ENCODE measurements at regions not wholly inside any gene's neighbourhood (a gene's known extent, or its start where the extent isn't known, plus 50 kb on each side); places are given as distances from the start of the nearest gene placed in this dataset.

DNA sequence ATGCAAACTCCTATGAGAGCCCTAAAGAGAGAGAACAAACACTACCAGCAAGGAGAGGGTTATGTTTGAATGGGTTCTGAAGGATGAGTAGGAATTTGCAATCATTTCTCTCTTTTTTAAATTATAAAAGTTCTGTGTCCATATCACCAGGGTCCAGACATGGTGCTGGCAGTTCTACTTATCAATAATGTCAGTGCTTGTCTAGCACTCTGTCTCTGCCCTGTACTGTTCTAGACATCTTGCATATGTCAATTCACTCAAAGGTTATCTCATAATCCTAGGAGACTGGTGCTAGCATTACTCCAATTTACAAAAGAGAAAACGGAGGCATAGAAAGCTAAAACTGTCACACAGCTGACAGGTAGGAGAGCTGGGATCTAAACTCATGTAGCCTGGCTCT is 101.3 kb downstream of the VEGFA start:
- TF ChIP-seq POLR2A (IDR thresholded peaks at IDR 0.05; ENCODE audit: low read depth, low read length), result no peak
- no peak for TF ChIP-seq GATA2 (IDR thresholded peaks at IDR 0.05; ENCODE audit: insufficient read depth, insufficient read length, low read depth, low read length)
- no peak for TF ChIP-seq MYC (IDR thresholded peaks at IDR 0.05; ENCODE audit: low read depth, low read length)
- TF ChIP-seq, protein P1, sequence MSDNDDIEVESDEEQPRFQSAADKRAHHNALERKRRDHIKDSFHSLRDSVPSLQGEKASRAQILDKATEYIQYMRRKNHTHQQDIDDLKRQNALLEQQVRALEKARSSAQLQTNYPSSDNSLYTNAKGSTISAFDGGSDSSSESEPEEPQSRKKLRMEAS (IDR thresholded peaks at IDR 0.05; ENCODE audit: insufficient read depth, insufficient read length), result no peak
- no peak for TF ChIP-seq FOS (IDR thresholded peaks at IDR 0.05; ENCODE audit: borderline replicate concordance, insufficient read depth, low read length)
- no peak for TF ChIP-seq JUN (IDR thresholded peaks at IDR 0.05; ENCODE audit: borderline replicate concordance, insufficient read depth, insufficient read length, low read depth)
- TF ChIP-seq, protein P2, sequence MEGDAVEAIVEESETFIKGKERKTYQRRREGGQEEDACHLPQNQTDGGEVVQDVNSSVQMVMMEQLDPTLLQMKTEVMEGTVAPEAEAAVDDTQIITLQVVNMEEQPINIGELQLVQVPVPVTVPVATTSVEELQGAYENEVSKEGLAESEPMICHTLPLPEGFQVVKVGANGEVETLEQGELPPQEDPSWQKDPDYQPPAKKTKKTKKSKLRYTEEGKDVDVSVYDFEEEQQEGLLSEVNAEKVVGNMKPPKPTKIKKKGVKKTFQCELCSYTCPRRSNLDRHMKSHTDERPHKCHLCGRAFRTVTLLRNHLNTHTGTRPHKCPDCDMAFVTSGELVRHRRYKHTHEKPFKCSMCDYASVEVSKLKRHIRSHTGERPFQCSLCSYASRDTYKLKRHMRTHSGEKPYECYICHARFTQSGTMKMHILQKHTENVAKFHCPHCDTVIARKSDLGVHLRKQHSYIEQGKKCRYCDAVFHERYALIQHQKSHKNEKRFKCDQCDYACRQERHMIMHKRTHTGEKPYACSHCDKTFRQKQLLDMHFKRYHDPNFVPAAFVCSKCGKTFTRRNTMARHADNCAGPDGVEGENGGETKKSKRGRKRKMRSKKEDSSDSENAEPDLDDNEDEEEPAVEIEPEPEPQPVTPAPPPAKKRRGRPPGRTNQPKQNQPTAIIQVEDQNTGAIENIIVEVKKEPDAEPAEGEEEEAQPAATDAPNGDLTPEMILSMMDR (IDR thresholded peaks at IDR 0.05; ENCODE audit: extremely low read depth in 1 of 2, insufficient read depth in 1 of 2, low read depth in 1 of 2, low read length in 2 of 2), result no peak
- TF ChIP-seq EZH2 (IDR thresholded peaks at IDR 0.05; ENCODE audit: borderline replicate concordance, low read depth, low read length, severe bottlenecking), result no peak
- TF ChIP-seq POLR2AphosphoS5 (IDR thresholded peaks at IDR 0.05; ENCODE audit: insufficient read depth, low read depth, low read length), result no peak
- Histone ChIP-seq H3K4me1 (ENCODE audit: control insufficient read depth, extremely low read depth, insufficient read depth, low read length) (no peaks in the 10 kb centered on the region), H3K27ac (ENCODE audit: insufficient read depth, low read depth, low read length) (no peak overlapping the region), H3K36me3 (ENCODE audit: control insufficient read depth in 2 of 2, extremely low read depth in 1 of 2, insufficient read depth in 2 of 2, low read length in 2 of 2) (no peaks in the 10 kb centered on the region), H3K4me3 (replicated peaks in 1 of 3; ENCODE audit: insufficient read depth in 1 of 3, low read depth in 1 of 3, low read length in 3 of 3) (no peak overlapping the region), H3K27me3 (ENCODE audit: control insufficient read depth in 2 of 2, insufficient read depth in 2 of 2, low read length in 2 of 2) (peaks cover 6 to 15% of the 10 kb centered on the region in 2 experiments), H3K79me2 (ENCODE audit: control insufficient read depth, insufficient read depth, low read length) (no peaks in the 10 kb centered on the region), H4K20me1 (replicated peaks; ENCODE audit: control insufficient read depth, extremely low read depth, insufficient read depth, low read length) (no peaks in the 10 kb centered on the region), H3K9ac (replicated peaks; ENCODE audit: extremely low read depth, insufficient read depth, low read length) (no peak overlapping the region), H2AFZ (ENCODE audit: low read depth, low read length) (no peak overlapping the region), H3K9me1 (replicated peaks; ENCODE audit: control insufficient read depth, extremely low read depth, insufficient read depth, low read length) (no peaks in the 10 kb centered on the region), H3K4me2 (ENCODE audit: insufficient read depth, low read length) (no peak overlapping the region), H3K9me3 (replicated peaks; ENCODE audit: control insufficient read depth, insufficient read depth, low read length) (no peaks in the 10 kb centered on the region)
- FAIRE-seq (no peak), DNase-seq (ENCODE audit: low read depth, low spot score) (no peak)
- dilution Hi-C loops (cut with MboI; ENCODE audit: extremely low pct_ligation_motif_present, low sequenced_read_pairs), result no loop called here
- intact Hi-C loops (cut with micrococcal nuclease), result no loop called here
- BruUV-seq (replicated peaks), result no TSS peak
- POLR2A ChIA-PET, result no interaction called here
- CTCF ChIA-PET, result interaction anchor here (1.2 kb wide), 1 partner anchor 10 kb away, joined by 3 read pairs; no protein-coding TSS in a partner anchor

Data from endothelial cell of umbilical vein (primary cell).